ENCODE measurements at regions not wholly inside any gene's neighbourhood (a gene's known extent, or its start where the extent isn't known, plus 50 kb on each side); places are given as distances from the start of the nearest gene placed in this dataset.

GRCh38 chr12:83817730-83818129 lies 1094.9 kb downstream of the SLC6A15 start:
- TF ChIP-seq CTCF (IDR thresholded peaks at IDR 0.05) (no peak), POLR2A (IDR thresholded peaks at IDR 0.05) (no peak)
